DND-41 (cell line): ENCODE measurements at regions not wholly inside any gene's neighbourhood (a gene's known extent, or its start where the extent isn't known, plus 50 kb on each side); places are given as distances from the start of the nearest gene placed in this dataset.

ENCODE experiments used
- EZH2 ChIP-seq: IDR thresholded peaks from 3 replicates; pipeline ENCODE4 v1.6.1; 2012; ENCODE audit warnings: borderline replicate concordance, low read depth, mild to moderate bottlenecking, moderate library complexity, low read length, inconsistent platforms; ENCODE audit not compliant: severe bottlenecking
- TF ChIP-seq, protein P1 (sequence below): IDR thresholded peaks from 2 replicates; pipeline ENCODE4 v1.5.1; 2012; ENCODE audit warnings: borderline replicate concordance, low read length, moderate library complexity, mild to moderate bottlenecking; ENCODE audit not compliant: poor library complexity, severe bottlenecking; ENCODE audit errors: extremely low read depth

DNA sequence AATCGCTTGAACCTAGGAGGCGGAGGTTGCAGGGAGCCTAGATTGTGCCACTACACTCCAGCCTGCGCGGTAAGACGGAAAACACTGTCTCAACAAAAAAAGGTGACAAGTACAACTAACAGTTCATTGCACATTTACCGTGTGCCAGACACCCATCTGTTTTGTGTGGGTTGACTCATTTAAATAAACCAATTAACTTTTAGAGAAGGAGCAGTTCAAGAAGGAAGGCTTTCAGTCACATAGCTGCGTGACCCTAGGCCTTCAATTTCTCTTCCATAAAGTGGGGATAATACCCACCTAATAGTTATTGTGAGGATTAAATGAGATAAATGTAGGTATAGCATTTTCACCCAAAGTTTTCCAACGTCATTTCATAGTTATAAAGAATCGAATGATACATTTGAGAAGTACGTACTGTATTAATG, 52.3 kb upstream of the KDM7A start:
- TF ChIP-seq EZH2: no peak
- TF ChIP-seq, protein P1, sequence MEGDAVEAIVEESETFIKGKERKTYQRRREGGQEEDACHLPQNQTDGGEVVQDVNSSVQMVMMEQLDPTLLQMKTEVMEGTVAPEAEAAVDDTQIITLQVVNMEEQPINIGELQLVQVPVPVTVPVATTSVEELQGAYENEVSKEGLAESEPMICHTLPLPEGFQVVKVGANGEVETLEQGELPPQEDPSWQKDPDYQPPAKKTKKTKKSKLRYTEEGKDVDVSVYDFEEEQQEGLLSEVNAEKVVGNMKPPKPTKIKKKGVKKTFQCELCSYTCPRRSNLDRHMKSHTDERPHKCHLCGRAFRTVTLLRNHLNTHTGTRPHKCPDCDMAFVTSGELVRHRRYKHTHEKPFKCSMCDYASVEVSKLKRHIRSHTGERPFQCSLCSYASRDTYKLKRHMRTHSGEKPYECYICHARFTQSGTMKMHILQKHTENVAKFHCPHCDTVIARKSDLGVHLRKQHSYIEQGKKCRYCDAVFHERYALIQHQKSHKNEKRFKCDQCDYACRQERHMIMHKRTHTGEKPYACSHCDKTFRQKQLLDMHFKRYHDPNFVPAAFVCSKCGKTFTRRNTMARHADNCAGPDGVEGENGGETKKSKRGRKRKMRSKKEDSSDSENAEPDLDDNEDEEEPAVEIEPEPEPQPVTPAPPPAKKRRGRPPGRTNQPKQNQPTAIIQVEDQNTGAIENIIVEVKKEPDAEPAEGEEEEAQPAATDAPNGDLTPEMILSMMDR: no peak
